ENCODE measurements at regions not wholly inside any gene's neighbourhood (a gene's known extent, or its start where the extent isn't known, plus 50 kb on each side); places are given as distances from the start of the nearest gene placed in this dataset.

- TF ChIP-seq POLR2A (IDR thresholded peaks at IDR 0.05; ENCODE audit: borderline replicate concordance, extremely low read depth, insufficient read depth, insufficient read length) = no peak
- no peak for TF ChIP-seq CTCF (IDR thresholded peaks at IDR 0.05 in 2 of 3, conservative IDR thresholded peaks at IDR 0.05 in 1 of 3; ENCODE audit: borderline replicate concordance in 1 of 3, insufficient read depth in 1 of 3, low read depth in 2 of 3, low read length in 2 of 3)
- TF ChIP-seq POLR2AphosphoS5 (IDR thresholded peaks at IDR 0.05; ENCODE audit: low read depth, low read length) = no peak
- no peak for TF ChIP-seq CEBPB (IDR thresholded peaks at IDR 0.05; ENCODE audit: low read depth)
- no peak for TF ChIP-seq ZBTB33 (IDR thresholded peaks at IDR 0.05; ENCODE audit: extremely low read depth, insufficient replicate concordance, low read length)
- TF ChIP-seq SIN3A (IDR thresholded peaks at IDR 0.05; ENCODE audit: low read depth) = no peak
- no peak for TF ChIP-seq RAD21 (IDR thresholded peaks at IDR 0.05; ENCODE audit: low read depth)
- no peak for TF ChIP-seq ZNF274 (IDR thresholded peaks at IDR 0.05; ENCODE audit: low read depth, low read length)
- no peak for TF ChIP-seq JUND (IDR thresholded peaks at IDR 0.05)
- TF ChIP-seq ELF1 (IDR thresholded peaks at IDR 0.05; ENCODE audit: borderline replicate concordance, low read depth) = no peak
- TF ChIP-seq MAX (IDR thresholded peaks at IDR 0.05) = no peak
These were observed 240.9 kb downstream of the ICOS start for GRCh38 chr2:204177251-204177976.
